Type B pancreatic cell (in vitro differentiated cells): ENCODE measurements at regions not wholly inside any gene's neighbourhood (a gene's known extent, or its start where the extent isn't known, plus 50 kb on each side); places are given as distances from the start of the nearest gene placed in this dataset.

Source experiments
- DNase-seq: peaks from one replicate; pipeline ENCODE4 v3.0.0; 2021; ENCODE audit warnings: mixed read lengths; ENCODE audit not compliant: unreplicated experiment; ENCODE audit errors: extremely low spot score
- H3K27ac Mint-ChIP-seq: 2 replicates; pipeline ENCODE4 v1.8.0; 2021; ENCODE audit warnings: mild to moderate bottlenecking, mixed read lengths
- H3K27me3 Mint-ChIP-seq: 2 replicates; pipeline ENCODE4 v1.8.0; 2021; ENCODE audit warnings: mixed read lengths
- H3K36me3 Mint-ChIP-seq: 2 replicates; pipeline ENCODE4 v1.8.0; 2021; ENCODE audit warnings: mixed read lengths
- H3K4me1 Mint-ChIP-seq: one replicate; pipeline ENCODE4 v1.8.0; 2021; ENCODE audit warnings: mixed read lengths; ENCODE audit not compliant: unreplicated experiment
- H3K4me3 Mint-ChIP-seq: 2 replicates; pipeline ENCODE4 v1.8.0; 2021; ENCODE audit warnings: mild to moderate bottlenecking, mixed read lengths
- H3K9me3 Mint-ChIP-seq: 2 replicates; pipeline ENCODE4 v1.8.0; 2021; ENCODE audit warnings: mixed read lengths
- TF ChIP-seq, protein P1 (sequence below): fragments of 200-600 bp; sonication (generic); conservative IDR thresholded peaks from 2 replicates; pipeline ENCODE4 v1.5.0; 2021; ENCODE audit warnings: antibody characterized with exemption, mild to moderate bottlenecking

GRCh38 chr6:168232528-168232927, 87.0 kb downstream of the DACT2 start:
- Mint-ChIP-seq H3K27me3 (peaks cover 8% of the 10 kb centered on the region), H3K27ac (no peak overlapping the region), H3K9me3 (no peaks in the 10 kb centered on the region), H3K4me1 (peaks cover 29% of the 10 kb centered on the region), H3K4me3 (no peak overlapping the region), H3K36me3 (no peaks in the 10 kb centered on the region)
- DNase-seq = no peak
- TF ChIP-seq, protein P1, sequence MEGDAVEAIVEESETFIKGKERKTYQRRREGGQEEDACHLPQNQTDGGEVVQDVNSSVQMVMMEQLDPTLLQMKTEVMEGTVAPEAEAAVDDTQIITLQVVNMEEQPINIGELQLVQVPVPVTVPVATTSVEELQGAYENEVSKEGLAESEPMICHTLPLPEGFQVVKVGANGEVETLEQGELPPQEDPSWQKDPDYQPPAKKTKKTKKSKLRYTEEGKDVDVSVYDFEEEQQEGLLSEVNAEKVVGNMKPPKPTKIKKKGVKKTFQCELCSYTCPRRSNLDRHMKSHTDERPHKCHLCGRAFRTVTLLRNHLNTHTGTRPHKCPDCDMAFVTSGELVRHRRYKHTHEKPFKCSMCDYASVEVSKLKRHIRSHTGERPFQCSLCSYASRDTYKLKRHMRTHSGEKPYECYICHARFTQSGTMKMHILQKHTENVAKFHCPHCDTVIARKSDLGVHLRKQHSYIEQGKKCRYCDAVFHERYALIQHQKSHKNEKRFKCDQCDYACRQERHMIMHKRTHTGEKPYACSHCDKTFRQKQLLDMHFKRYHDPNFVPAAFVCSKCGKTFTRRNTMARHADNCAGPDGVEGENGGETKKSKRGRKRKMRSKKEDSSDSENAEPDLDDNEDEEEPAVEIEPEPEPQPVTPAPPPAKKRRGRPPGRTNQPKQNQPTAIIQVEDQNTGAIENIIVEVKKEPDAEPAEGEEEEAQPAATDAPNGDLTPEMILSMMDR = no peak

- TF ChIP-seq, protein P1 = no peak
- no peak for DNase-seq
- Mint-ChIP-seq H3K4me3 (no peak overlapping the region), H3K36me3 (no peaks in the 10 kb centered on the region), H3K9me3 (no peaks in the 10 kb centered on the region), H3K27ac (no peak overlapping the region), H3K27me3 (peaks cover 8% of the 10 kb centered on the region), H3K4me1 (peaks cover 31% of the 10 kb centered on the region)
Measured at GRCh38 chr6:168232062-168232461, 87.5 kb downstream of the DACT2 start.

- no peak overlapping the region for H3K4me3 Mint-ChIP-seq
- H3K9me3 Mint-ChIP-seq = no peaks in the 10 kb centered on the region
Measured at GRCh38 chr6:168231393-168231957, 88.1 kb downstream of the DACT2 start.

DNA sequence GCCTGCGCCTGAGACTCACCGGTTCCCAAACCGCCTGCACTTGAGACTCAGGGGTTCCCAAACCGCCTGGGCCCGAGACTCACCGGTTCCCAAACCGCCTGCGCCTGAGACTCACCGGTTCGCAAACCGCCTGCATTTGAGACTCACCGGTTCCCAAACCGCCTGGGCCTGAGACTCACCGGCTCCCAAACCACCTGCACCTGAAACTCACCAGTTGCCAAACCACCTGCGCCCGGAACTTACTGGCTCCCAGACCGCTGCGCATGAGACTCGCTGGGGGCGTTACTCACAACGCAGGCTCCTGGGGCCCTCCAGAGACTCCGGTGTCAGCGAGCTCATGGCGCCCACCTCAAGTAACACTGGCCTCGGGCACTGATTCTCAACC, 90.2 kb downstream of the DACT2 start:
- TF ChIP-seq, protein P1 = no peak
- Mint-ChIP-seq H3K4me3 (no peak overlapping the region), H3K27me3 (peaks cover 8% of the 10 kb centered on the region), H3K36me3 (no peaks in the 10 kb centered on the region), H3K9me3 (no peaks in the 10 kb centered on the region), H3K27ac (no peak overlapping the region), H3K4me1 (peaks cover 48% of the 10 kb centered on the region)
- no peak for DNase-seq

More at GRCh38 chr6:168231393-168231957, 88.1 kb downstream of the DACT2 start:
- Mint-ChIP-seq H3K36me3 (no peaks in the 10 kb centered on the region), H3K4me1 (peaks cover 36% of the 10 kb centered on the region), H3K27ac (no peak overlapping the region), H3K27me3 (peaks cover 8% of the 10 kb centered on the region)
- DNase-seq = no peak
- TF ChIP-seq, protein P1 = no peak

GRCh38 chr6:168228676-168229367, 90.8 kb downstream of the DACT2 start:
- no peak for DNase-seq
- H3K36me3 Mint-ChIP-seq = no peaks in the 10 kb centered on the region
- TF ChIP-seq, protein P1 = no peak
- peaks cover 8% of the 10 kb centered on the region for H3K27me3 Mint-ChIP-seq
- no peaks in the 10 kb centered on the region for H3K9me3 Mint-ChIP-seq
- H3K27ac Mint-ChIP-seq = no peak overlapping the region
- H3K4me3 Mint-ChIP-seq = no peak overlapping the region
- H3K4me1 Mint-ChIP-seq = peaks cover 48% of the 10 kb centered on the region
